Uterus (tissue), 3 donors: ENCODE measurements at regions not wholly inside any gene's neighbourhood (a gene's known extent, or its start where the extent isn't known, plus 50 kb on each side); places are given as distances from the start of the nearest gene placed in this dataset.

Experiments
- DNase-seq, 2 donors: peaks; one replicate each; pipeline ENCODE4 v3.0.0-alpha.2; 2019 to 2020
- H3K27ac ChIP-seq, 2 donors: fragments of 200-600 bp; sonication (generic); 1 replicate in 1 of 2; 2 replicates in 1 of 2; pipeline ENCODE4 v1.5.1; 2016 to 2018
- H3K27me3 ChIP-seq, 2 donors: fragments of 200-600 bp; sonication (generic); one replicate each; pipeline ENCODE4 v1.5.1; 2018 to 2019; ENCODE audit warnings: control low read depth in 1 of 2
- H3K36me3 ChIP-seq, 2 donors: fragments of 200-600 bp; sonication (generic); one replicate each; pipeline ENCODE4 v1.5.1; 2019; ENCODE audit warnings: control low read depth in 1 of 2
- H3K4me1 ChIP-seq, 2 donors: fragments of 200-600 bp; sonication (generic); one replicate each; pipeline ENCODE4 v1.5.1; 2018 to 2019; ENCODE audit warnings: control low read depth in 1 of 2
- H3K4me3 ChIP-seq, 2 donors: fragments of 200-600 bp; sonication (generic); 1 replicate in 1 of 2; 2 replicates in 1 of 2; pipeline ENCODE4 v1.5.1; 2018 to 2019; ENCODE audit warnings: mild to moderate bottlenecking in 1 of 2
- H3K9me3 ChIP-seq, 2 donors: fragments of 200-600 bp; sonication (generic); one replicate each; pipeline ENCODE4 v1.5.1; 2019; ENCODE audit warnings: control low read depth in 1 of 2
- POLR2A ChIP-seq, 2 donors: fragments of 450-650 bp; IDR thresholded peaks; one replicate each; pipeline ENCODE4 v1.6.1; 2016; ENCODE audit warnings: antibody characterized with exemption in 2 of 2, mild to moderate bottlenecking in 1 of 2, moderate library complexity in 1 of 2
- intact Hi-C: fragments of 100-400 bp; cut with DNase I; formaldehyde crosslinking; loops from one replicate; pipeline ENCODE4 v1.15.1; 2023; ENCODE audit warnings: low total_unique reads
- TF ChIP-seq, protein P1 (sequence below), 4 experiments: fragments of 200-600 bp in 2 of 4; fragments of 450-650 bp in 2 of 4; sonication (generic) in 2 of 4; IDR thresholded peaks; one replicate each; pipeline ENCODE4 v1.5.1; 2016 to 2019; ENCODE audit warnings: antibody characterized with exemption in 4 of 4, mild to moderate bottlenecking in 2 of 4, moderate library complexity in 1 of 4
- donor health status: DM: yes; HTN: yes; CAD: no.

DNA sequence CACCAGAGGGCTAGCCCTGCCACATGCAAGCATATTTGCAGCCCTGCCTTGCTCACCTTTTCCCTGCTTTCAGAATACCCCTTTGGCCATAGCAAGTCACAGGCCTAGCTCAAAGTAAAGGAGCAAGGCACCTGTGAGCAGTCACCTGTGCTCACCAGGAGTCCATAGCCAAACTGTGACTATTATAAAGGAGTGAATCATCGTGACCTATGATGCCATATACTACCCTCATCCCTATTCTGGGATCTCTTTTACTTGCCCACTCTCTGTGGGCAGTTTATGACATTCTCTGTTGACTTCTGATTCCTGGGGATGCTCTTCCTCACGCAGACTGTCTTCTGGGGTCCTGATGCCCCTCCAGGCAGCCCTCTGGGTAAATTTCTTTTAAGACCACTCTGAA, 200.5 kb upstream of the NLRP1 start:
- DNase-seq = no peak
- TF ChIP-seq, protein P1, sequence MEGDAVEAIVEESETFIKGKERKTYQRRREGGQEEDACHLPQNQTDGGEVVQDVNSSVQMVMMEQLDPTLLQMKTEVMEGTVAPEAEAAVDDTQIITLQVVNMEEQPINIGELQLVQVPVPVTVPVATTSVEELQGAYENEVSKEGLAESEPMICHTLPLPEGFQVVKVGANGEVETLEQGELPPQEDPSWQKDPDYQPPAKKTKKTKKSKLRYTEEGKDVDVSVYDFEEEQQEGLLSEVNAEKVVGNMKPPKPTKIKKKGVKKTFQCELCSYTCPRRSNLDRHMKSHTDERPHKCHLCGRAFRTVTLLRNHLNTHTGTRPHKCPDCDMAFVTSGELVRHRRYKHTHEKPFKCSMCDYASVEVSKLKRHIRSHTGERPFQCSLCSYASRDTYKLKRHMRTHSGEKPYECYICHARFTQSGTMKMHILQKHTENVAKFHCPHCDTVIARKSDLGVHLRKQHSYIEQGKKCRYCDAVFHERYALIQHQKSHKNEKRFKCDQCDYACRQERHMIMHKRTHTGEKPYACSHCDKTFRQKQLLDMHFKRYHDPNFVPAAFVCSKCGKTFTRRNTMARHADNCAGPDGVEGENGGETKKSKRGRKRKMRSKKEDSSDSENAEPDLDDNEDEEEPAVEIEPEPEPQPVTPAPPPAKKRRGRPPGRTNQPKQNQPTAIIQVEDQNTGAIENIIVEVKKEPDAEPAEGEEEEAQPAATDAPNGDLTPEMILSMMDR (IDR thresholded peaks at IDR 0.05) = no peak
- TF ChIP-seq POLR2A (IDR thresholded peaks at IDR 0.05) = no peak
- no peaks in the 10 kb centered on the region for H3K9me3 ChIP-seq
- no peaks in the 10 kb centered on the region for H3K4me1 ChIP-seq
- intact Hi-C loops = no loop called here
- H3K36me3 ChIP-seq = no peaks in the 10 kb centered on the region
- H3K27me3 ChIP-seq = no peaks in the 10 kb centered on the region
- no peak overlapping the region for H3K4me3 ChIP-seq
- H3K27ac ChIP-seq = no peak overlapping the region

GRCh38 chr17:5785338-5785737, 201.0 kb upstream of the NLRP1 start:
- DNase-seq = no peak
- H3K4me1 ChIP-seq = no peaks in the 10 kb centered on the region
- TF ChIP-seq POLR2A (IDR thresholded peaks at IDR 0.05) = no peak
- TF ChIP-seq, protein P1 (IDR thresholded peaks at IDR 0.05) = no peak
- H3K9me3 ChIP-seq = no peaks in the 10 kb centered on the region
- no peak overlapping the region for H3K4me3 ChIP-seq
- intact Hi-C loops = no loop called here
- H3K27ac ChIP-seq = no peak overlapping the region
- H3K36me3 ChIP-seq = no peaks in the 10 kb centered on the region
- H3K27me3 ChIP-seq = no peaks in the 10 kb centered on the region

GRCh38 chr17:5785867-5786509, 201.7 kb upstream of the NLRP1 start:
- no peak overlapping the region for H3K27ac ChIP-seq
- no peaks in the 10 kb centered on the region for H3K27me3 ChIP-seq
- intact Hi-C loops = no loop called here
- no peaks in the 10 kb centered on the region for H3K9me3 ChIP-seq
- H3K4me3 ChIP-seq = no peak overlapping the region
- no peak for DNase-seq
- no peaks in the 10 kb centered on the region for H3K36me3 ChIP-seq
- TF ChIP-seq, protein P1 (IDR thresholded peaks at IDR 0.05) = no peak
- no peak for TF ChIP-seq POLR2A (IDR thresholded peaks at IDR 0.05)
- H3K4me1 ChIP-seq = no peaks in the 10 kb centered on the region

DNA sequence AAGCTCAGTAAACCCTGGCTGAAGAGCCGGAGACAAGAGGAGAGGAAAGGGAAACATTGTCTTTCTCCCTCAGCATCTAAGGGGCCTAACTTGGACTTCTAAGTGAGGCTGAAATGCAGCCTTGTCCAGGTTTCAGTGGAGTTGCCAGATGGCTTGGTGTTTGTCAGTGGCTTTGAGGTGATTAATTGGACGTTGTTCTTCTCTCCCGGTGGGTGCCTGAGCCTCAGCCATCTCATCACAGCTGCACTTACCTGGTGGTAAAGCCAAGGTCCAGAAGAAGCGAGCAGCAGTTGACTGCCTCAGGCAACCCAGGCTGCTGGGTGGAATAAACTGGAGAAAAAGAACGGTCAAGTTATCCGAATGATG, 202.2 kb upstream of the NLRP1 start:
- intact Hi-C loops = no loop called here
- Histone ChIP-seq H3K4me3 (no peak overlapping the region), H3K27me3 (no peaks in the 10 kb centered on the region), H3K4me1 (no peaks in the 10 kb centered on the region), H3K27ac (no peak overlapping the region), H3K36me3 (no peaks in the 10 kb centered on the region), H3K9me3 (no peaks in the 10 kb centered on the region)
- TF ChIP-seq POLR2A (IDR thresholded peaks at IDR 0.05) = no peak
- DNase-seq = no peak

- H3K4me1 ChIP-seq = no peaks in the 10 kb centered on the region
- H3K36me3 ChIP-seq = no peaks in the 10 kb centered on the region
- H3K27me3 ChIP-seq = no peaks in the 10 kb centered on the region
- H3K27ac ChIP-seq = no peak overlapping the region
- intact Hi-C loops = no loop called here
- DNase-seq = no peak
- no peaks in the 10 kb centered on the region for H3K9me3 ChIP-seq
- no peak for TF ChIP-seq POLR2A (IDR thresholded peaks at IDR 0.05)
- TF ChIP-seq, protein P1 (IDR thresholded peaks at IDR 0.05) = no peak
- no peak overlapping the region for H3K4me3 ChIP-seq
Observed at GRCh38 chr17:5788266-5788900, 204.1 kb upstream of the NLRP1 start.
